GM03348 (cell line): ENCODE measurements at regions not wholly inside any gene's neighbourhood (a gene's known extent, or its start where the extent isn't known, plus 50 kb on each side); places are given as distances from the start of the nearest gene placed in this dataset.

ENCODE experiments used
- DNase-seq: peaks from one replicate; pipeline ENCODE4 v3.0.0; 2012; ENCODE audit warnings: low spot score

DNA sequence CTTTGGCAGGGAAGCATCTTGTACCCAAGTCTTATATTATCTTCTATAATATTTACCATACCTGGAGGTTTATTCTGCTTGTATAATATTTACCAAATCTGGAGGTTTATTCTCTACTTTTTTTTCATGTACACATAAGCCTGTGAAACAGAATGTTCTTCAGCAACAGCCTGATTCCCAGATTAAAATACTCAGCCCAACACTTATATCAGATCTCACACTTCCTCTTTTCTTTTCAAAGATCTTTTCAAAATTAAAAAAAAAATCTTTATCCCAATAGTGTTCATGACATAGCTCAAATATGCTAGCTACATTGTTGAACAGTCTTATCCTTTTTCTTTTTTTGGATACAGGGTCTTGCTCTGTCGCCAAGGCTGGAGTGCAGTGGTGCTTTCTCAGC is 300.7 kb downstream of the LMO7 start:
- no peak for DNase-seq

DNA sequence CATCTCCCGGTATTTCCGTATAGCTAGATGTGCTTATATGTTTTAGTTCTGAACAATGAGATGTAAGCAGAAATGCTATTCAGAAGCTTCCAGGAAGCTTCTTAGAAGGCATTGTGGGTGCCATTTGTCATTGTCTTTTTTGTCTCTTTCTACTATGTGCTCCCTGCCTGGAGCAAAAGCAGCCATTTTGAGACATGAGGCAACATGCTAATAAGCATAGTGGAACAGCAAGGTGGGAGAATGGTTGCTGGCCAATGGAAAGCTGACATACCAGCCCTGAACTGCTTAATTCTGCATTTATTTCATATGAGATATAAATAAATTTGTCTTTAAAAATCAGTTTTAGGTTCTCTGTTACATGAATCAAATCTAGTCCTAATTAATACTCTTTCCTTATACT is 299.7 kb downstream of the LMO7 start:
- DNase-seq: no peak

DNA sequence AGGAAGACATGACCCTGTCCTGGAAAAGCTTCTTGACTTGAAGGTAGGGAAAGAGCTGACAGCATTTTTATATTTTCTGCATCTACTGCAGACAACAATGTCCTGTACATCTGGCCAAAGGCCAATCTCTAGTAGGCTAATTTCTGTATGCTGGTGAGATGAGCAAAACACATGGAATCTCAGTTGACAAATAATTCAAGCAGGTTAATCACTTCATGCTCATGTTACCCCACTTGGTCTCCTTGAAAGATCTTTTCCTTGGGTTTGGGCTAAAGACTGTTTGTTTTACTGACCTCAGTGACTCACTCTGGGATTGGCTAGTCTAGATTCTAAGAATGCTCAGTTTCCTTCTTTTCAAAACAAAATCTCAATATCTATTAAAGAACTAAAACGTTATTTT is 298.8 kb downstream of the LMO7 start:
- no peak for DNase-seq

DNA sequence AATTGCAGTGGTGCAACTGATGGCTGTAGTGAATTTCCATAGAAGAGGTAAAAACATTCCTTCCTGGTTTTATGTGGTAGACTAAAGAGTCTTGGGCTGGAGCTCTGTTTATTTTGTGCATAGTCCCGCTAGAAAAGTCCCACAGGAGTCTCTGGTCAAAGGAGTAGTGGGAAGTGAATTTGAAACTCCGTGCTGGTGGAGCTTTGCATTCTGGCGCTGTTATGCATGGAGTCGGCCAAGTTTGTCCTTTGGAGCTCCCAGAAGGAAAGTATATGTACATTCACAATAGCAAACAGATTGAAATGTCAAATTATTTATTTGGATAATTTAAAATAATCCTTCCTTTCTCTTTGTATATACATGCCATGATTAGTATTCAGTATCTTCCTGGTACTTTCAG is 296.5 kb downstream of the LMO7 start:
- DNase-seq: no peak

DNA sequence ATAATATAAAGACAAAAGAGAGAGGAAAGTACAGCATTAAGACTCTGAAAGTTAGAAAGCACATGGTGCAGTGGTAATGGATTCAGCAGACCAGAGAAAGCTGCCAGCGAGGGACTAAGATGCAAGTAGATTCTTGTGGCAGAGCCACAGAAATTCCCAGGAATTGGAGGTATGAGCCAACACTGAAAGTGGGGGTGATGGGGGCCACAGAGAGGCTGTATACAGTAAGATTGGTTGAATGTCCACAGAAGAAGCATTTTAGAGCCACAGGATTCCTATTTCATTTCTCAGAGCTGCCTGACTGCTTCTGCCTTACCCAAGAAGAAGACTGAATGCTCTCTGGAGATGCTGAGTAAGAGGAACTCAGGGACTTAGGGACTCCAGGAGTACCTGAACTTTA is 295.0 kb downstream of the LMO7 start:
- no peak for DNase-seq

DNA sequence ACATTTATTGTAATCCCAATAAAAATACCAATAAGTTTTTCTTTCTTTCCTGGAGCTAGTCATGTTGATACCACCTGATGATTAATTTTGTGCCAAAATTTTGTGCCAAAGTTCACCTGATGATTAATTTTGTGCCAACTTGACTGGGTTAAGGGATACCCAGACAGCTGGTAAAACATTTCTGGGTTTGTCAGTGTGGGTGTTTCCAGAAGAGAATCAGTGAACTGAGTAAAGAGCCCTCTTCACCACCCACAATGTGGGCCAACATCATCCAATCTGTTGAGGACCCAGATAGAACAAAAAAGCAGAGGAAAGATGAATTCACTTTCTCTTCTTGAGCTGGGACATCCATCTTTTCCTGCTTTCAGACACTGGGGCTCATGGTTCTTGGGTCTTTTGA is 292.9 kb downstream of the LMO7 start:
- no peak for DNase-seq

DNA sequence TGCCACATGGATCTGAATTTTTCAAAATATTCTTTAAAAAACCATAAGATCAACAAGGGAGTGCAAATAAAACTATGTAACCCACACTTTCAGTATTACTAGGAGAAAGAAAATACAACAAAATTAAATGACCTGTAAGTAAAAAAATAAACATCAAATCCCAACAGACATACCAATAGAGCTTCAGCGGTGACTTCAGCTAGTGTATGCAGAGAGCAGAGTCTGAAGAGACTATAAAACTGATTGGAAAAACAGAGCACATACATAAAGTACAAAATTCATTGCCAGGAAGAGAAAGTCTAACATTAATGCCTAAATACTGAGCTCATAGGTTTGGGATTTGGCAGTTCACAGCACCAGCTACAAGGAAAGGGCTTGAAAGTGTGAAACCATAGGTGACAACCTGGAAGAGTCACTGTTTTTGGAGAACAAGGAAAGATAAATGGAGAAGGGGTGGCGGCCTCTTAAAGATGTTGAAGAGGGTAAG is 291.1 kb downstream of the LMO7 start:
- no peak for DNase-seq

DNA sequence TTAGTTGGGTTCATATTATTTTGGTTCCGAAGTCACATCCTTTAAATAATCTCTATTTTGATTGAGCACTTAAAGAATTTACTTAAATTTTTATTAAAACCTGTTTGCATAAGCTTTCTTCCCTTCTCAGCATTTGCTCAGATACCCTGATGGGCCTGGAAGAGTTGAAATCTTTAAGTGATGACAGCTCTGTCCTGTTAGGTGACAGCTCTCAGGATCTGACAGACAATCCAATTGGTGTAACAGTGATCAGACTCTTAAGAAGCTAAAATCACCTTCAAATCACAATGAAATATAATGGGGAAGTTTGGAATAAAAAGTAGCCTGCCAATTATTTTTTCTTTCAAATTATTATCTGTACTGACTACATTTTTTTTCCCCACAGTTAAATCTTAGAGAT is 284.4 kb downstream of the LMO7 start:
- no peak for DNase-seq

DNA sequence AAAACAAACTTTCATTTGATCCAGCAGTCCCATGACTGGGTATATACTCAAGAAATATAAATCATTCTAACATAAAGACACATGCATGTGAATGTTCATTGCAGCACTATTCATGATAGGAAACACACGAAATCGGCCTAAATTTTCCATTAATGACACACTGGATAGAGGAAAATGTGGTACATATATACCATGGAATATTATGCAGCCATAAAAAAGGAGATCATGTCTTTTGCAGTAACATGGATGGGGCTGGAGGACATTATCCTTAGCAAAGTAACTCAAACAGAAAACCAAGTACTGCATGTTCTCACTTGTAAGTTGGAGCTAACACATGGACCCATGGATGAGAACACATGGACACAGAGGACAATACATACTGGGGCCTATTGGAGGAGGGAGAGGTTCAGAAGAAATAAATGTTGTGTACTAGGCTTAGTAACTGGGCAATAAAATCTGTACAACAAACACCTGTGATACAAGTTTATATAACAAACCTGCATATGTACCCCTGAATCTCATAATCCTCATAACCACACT is 283.6 kb downstream of the LMO7 start:
- DNase-seq: no peak

DNA sequence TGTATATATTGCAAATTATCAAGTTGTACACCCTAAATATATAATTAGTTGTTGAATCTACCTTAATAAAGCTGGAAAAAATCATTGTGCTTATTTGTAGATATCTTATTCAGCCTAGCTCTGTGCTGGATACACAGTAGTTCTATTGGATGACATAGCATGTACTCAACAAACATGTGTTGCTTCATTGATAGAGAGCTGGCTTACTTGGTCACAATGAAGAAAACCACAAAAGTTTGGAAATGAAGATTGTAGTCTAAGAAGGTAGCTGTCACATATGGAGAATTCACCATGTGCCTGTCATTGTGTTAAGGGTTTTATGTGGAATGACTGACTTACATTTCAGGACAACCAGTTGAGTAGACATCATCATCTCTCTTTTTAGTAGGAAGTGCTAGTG is 278.9 kb downstream of the LMO7 start:
- DNase-seq: no peak

DNA sequence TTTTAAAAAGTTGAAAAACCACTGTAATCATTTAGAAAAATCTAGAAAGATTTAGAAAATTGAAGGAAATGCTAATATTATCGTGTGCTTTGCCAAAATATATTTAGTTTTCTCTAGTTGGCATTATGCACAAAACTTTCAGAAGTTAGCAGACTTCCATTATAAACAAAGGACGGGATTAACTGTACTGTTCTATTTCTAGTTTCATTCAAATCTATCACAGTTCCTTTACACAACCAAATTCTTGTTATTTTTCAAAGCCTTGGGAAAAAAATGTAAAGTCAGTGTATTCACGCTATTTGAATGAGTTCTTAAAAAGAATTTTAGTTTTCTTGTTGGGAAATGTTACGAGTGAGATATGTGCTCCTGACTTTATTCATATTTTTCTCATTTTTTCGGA is 277.8 kb downstream of the LMO7 start:
- DNase-seq: no peak

DNA sequence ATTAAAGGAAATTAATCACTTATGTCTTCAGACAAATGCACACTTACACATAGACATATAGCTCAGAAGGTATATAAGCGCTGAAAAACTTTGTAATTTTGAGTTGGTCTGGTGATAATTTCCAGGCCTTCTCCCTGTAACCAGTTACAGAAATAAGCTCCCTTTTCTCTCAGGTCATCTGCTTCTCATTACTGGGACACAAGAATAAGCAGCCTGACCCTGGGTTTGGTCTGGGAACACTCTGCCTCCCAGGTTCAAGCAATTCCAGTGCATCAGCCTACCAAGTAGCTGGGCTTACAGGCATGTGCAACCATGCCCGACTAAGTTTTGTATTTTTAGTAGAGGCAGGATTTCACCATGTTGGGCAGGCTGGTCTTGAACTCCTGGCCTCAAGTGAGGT is 274.5 kb downstream of the LMO7 start:
- DNase-seq: no peak
